NCI-H2081 treated with DMSO at 0.1 percent for 48 hours (cell line): ENCODE measurements at regions not wholly inside any gene's neighbourhood (a gene's known extent, or its start where the extent isn't known, plus 50 kb on each side); places are given as distances from the start of the nearest gene placed in this dataset.

Source experiments
- DNase-seq: peaks from one replicate; lab custom pipeline; 2025; lab: John Stamatoyannopoulos, UW

- no peak for DNase-seq
These were observed 79.1 kb downstream of the INHBB start for GRCh38 chr2:120425014-120425413.

GRCh38 chr2:120428748-120429147 is 82.8 kb downstream of the INHBB start:
- DNase-seq = no peak

- DNase-seq = no peak
These were observed 83.9 kb downstream of the INHBB start for GRCh38 chr2:120429586-120430500.

- DNase-seq = no peak
These were observed 84.5 kb downstream of the INHBB start for GRCh38 chr2:120430501-120430830.

GRCh38 chr2:120430957-120431356 is 85.0 kb downstream of the INHBB start:
- no peak for DNase-seq

- DNase-seq = no peak
These were observed 85.7 kb downstream of the INHBB start for GRCh38 chr2:120431386-120432292.

- no peak for DNase-seq
These were observed 86.5 kb downstream of the INHBB start for GRCh38 chr2:120432293-120432975.

- no peak for DNase-seq
These were observed 87.3 kb downstream of the INHBB start for GRCh38 chr2:120432976-120433815.

- no peak for DNase-seq
These were observed 87.9 kb downstream of the INHBB start for GRCh38 chr2:120433816-120434290.

- DNase-seq = no peak
These were observed 88.8 kb downstream of the INHBB start for GRCh38 chr2:120434492-120435308.

GRCh38 chr2:120435671-120436459 is 89.9 kb downstream of the INHBB start:
- DNase-seq = no peak

GRCh38 chr2:120436460-120436739 is 90.5 kb downstream of the INHBB start:
- no peak for DNase-seq

- no peak for DNase-seq
These were observed 91.1 kb downstream of the INHBB start for GRCh38 chr2:120436885-120437603.

GRCh38 chr2:120437604-120438000 is 91.7 kb downstream of the INHBB start:
- no peak for DNase-seq

GRCh38 chr2:120438301-120439066 is 92.5 kb downstream of the INHBB start:
- no peak for DNase-seq

- DNase-seq = no peak
These were observed 93.1 kb downstream of the INHBB start for GRCh38 chr2:120439067-120439368.

- DNase-seq = no peak
These were observed 93.9 kb downstream of the INHBB start for GRCh38 chr2:120439637-120440384.
